Adrenal gland (tissue), 5 donors: ENCODE measurements at regions not wholly inside any gene's neighbourhood (a gene's known extent, or its start where the extent isn't known, plus 50 kb on each side); places are given as distances from the start of the nearest gene placed in this dataset.

Source experiments
- CTCF ChIP-seq, 6 experiments: fragments of 450-650 bp in 4 of 6; fragments of 200-600 bp in 2 of 6; sonication (generic) in 1 of 6; IDR thresholded peaks; 1 replicate in 5 of 6; 2 replicates in 1 of 6; pipeline versions ENCODE4 v1.5.1 to v1.8.0; 2016 to 2021; ENCODE audit warnings: antibody characterized with exemption in 6 of 6, mild to moderate bottlenecking in 2 of 6, moderate library complexity in 1 of 6
- POLR2A ChIP-seq, 2 donors: fragments of 450-650 bp; IDR thresholded peaks; one replicate each; pipeline ENCODE4 v1.6.1; 2017; ENCODE audit warnings: antibody characterized with exemption in 2 of 2, mild to moderate bottlenecking in 2 of 2, moderate library complexity in 1 of 2
- donor health status: DM: no; HTN: no; CAD: no.

GRCh38 chr10:10017716-10018115, 1000.0 kb upstream of the CELF2 start:
- TF ChIP-seq CTCF (IDR thresholded peaks at IDR 0.05) (no peak), POLR2A (IDR thresholded peaks at IDR 0.05) (no peak)
